HCT116 (cell line): ENCODE measurements at regions not wholly inside any gene's neighbourhood (a gene's known extent, or its start where the extent isn't known, plus 50 kb on each side); places are given as distances from the start of the nearest gene placed in this dataset.

ENCODE experiments used
- ATAC-seq: fragments of 200-7000 bp; cut with Tn5 transposase; 2 replicates; pipeline ENCODE4 v1.9.1; 2020; ENCODE audit warnings: mild to moderate bottlenecking, moderate library complexity
- BruUV-seq: library from RNA; stranded (reverse); fragments of 400-500 nt; replicated peaks from 2 replicates; lab custom pipeline; 2021; lab: Mats Ljungman, UMichigan
- CTCF ChIA-PET: fragments of 300-600 bp; sonication (Branson Sonifier 250); formaldehyde crosslinking; loops from one replicate; lab custom pipeline; 2021; ENCODE audit warnings: antibody characterized with exemption; lab: Charles Lee
- POLR2A ChIA-PET: fragments of 300-600, 350-600 bp; sonication (Branson Sonifier 250); formaldehyde crosslinking; loops from one replicate; lab custom pipeline; 2021; ENCODE audit warnings: antibody characterized with exemption; lab: Charles Lee
- RAD21 ChIA-PET, 2 experiments: fragments of 300-600 bp; sonication (Branson Sonifier 250); formaldehyde crosslinking; loops; one replicate each; lab custom pipeline; 2023; ENCODE audit warnings: low total read pairs in 2 of 2; ENCODE audit not compliant: uncharacterized antibody in 2 of 2, unreplicated experiment in 2 of 2, low non-redundant PET in 1 of 2; lab: Charles Lee
- DNase-seq: peaks from one replicate; pipeline ENCODE4 v3.0.0-alpha.2; 2010; ENCODE audit warnings: low read depth, low spot score
- H2AFZ ChIP-seq: fragments of 200-600 bp; shearing (Covaris generic), sonication (generic); 2 replicates; pipeline ENCODE4 v1.6.1; 2017; ENCODE audit warnings: low read depth, mixed run types, mixed read lengths, antibody characterized with exemption, low read length; ENCODE audit not compliant: poor library complexity, severe bottlenecking
- H3K27ac ChIP-seq: 2 replicates; pipeline ENCODE4 v1.5.1; 2012; ENCODE audit warnings: low read depth, low read length
- H3K27me3 ChIP-seq: fragments of 200-600 bp; sonication (generic); 2 replicates; pipeline ENCODE4 v1.6.1; 2016; ENCODE audit warnings: mixed run types, low read length, mixed read lengths; ENCODE audit not compliant: insufficient read depth
- H3K36me3 ChIP-seq, 2 experiments: fragments of 200-500 bp in 1 of 2; fragments of 200-600 bp in 1 of 2; sonication (Bioruptor generic) in 1 of 2; sonication (generic) in 1 of 2; 2 replicates each; pipeline versions ENCODE4 v1.5.1 to v1.6.1; 2014 to 2016; ENCODE audit warnings: low read length in 2 of 2, inconsistent platforms in 1 of 2, mixed read lengths in 1 of 2, mixed run types in 1 of 2; ENCODE audit not compliant: insufficient read depth in 2 of 2, control insufficient read depth in 1 of 2
- H3K4me1 ChIP-seq, 2 experiments: fragments of 200-600 bp in 1 of 2; sonication (generic) in 1 of 2; 2 replicates each; pipeline versions ENCODE4 v1.5.1 to v1.6.1; 2012 to 2017; ENCODE audit warnings: low read length in 2 of 2, inconsistent platforms in 1 of 2, mild to moderate bottlenecking in 1 of 2, mixed read lengths in 1 of 2, mixed run types in 1 of 2, moderate library complexity in 1 of 2; ENCODE audit not compliant: insufficient read depth in 2 of 2, control insufficient read depth in 1 of 2
- H3K4me2 ChIP-seq: fragments of 200-600 bp; sonication (generic); 2 replicates; pipeline ENCODE4 v1.6.1; 2017; ENCODE audit warnings: mixed run types, low read length, mixed read lengths
- H3K4me3 ChIP-seq, 2 experiments: fragments of 200-600 bp in 1 of 2; sonication (generic) in 1 of 2; replicated peaks in 1 of 2; 2 replicates each; pipeline ENCODE4 v1.5.1; 2011 to 2016; ENCODE audit warnings: low read length in 2 of 2, control low read depth in 1 of 2, low read depth in 1 of 2, mild to moderate bottlenecking in 1 of 2, mixed read lengths in 1 of 2, mixed run types in 1 of 2
- H3K79me2 ChIP-seq: fragments of 200-600 bp; sonication (generic); 2 replicates; pipeline ENCODE4 v1.6.1; 2017; ENCODE audit warnings: mild to moderate bottlenecking, mixed run types, low read length, moderate library complexity, mixed read lengths; ENCODE audit not compliant: insufficient read depth
- H3K9ac ChIP-seq: fragments of 200-600 bp; sonication (generic); 2 replicates; pipeline ENCODE4 v1.6.1; 2016; ENCODE audit warnings: low read length, mixed read lengths
- H3K9me2 ChIP-seq: fragments of 200-600 bp; sonication (generic), shearing (Covaris generic); 2 replicates; pipeline ENCODE4 v1.6.1; 2017; ENCODE audit warnings: mixed run types, mild to moderate bottlenecking, moderate library complexity; ENCODE audit not compliant: insufficient read depth
- H3K9me3 ChIP-seq, 2 experiments: fragments of 200-500 bp in 1 of 2; fragments of 200-600 bp in 1 of 2; sonication (Bioruptor generic) in 1 of 2; sonication (generic) in 1 of 2; 2 replicates each; pipeline ENCODE4 v1.6.1; 2014 to 2017; ENCODE audit warnings: low read length in 2 of 2, mixed read lengths in 2 of 2, inconsistent platforms in 1 of 2, low read depth in 1 of 2, mild to moderate bottlenecking in 1 of 2, mixed run types in 1 of 2, moderate library complexity in 1 of 2; ENCODE audit not compliant: control insufficient read depth in 1 of 2, insufficient read depth in 1 of 2
- H4K20me1 ChIP-seq: fragments of 200-600 bp; sonication (generic), shearing (Covaris generic); 2 replicates; pipeline ENCODE4 v1.6.1; 2017; ENCODE audit warnings: mixed run types, mild to moderate bottlenecking, moderate library complexity; ENCODE audit not compliant: insufficient read depth
- CBX3 ChIP-seq: IDR thresholded peaks from 2 replicates; pipeline ENCODE4 v1.6.1; 2012; ENCODE audit warnings: low read depth
- ELF1 ChIP-seq: IDR thresholded peaks from 2 replicates; pipeline ENCODE4 v1.6.1; 2012; ENCODE audit warnings: low read depth, borderline replicate concordance
- EZH2phosphoT487 ChIP-seq: fragments of 200-600 bp; IDR thresholded peaks from 2 replicates; pipeline ENCODE4 v1.6.1; 2018; ENCODE audit warnings: antibody characterized with exemption, borderline replicate concordance
- FOSL1 ChIP-seq: IDR thresholded peaks from 2 replicates; pipeline ENCODE4 v1.6.1; 2012; ENCODE audit warnings: low read depth
- JUND ChIP-seq: IDR thresholded peaks from 2 replicates; pipeline ENCODE4 v1.6.1; 2012
- POLR2A ChIP-seq: IDR thresholded peaks from 2 replicates; pipeline ENCODE4 v1.7.0; 2011; ENCODE audit warnings: borderline replicate concordance; ENCODE audit not compliant: insufficient read depth, insufficient read length; ENCODE audit errors: extremely low read depth
- RAD21 ChIP-seq: IDR thresholded peaks from 2 replicates; pipeline ENCODE4 v1.6.1; 2012; ENCODE audit warnings: low read depth, mild to moderate bottlenecking
- SP1 ChIP-seq: IDR thresholded peaks from 2 replicates; pipeline ENCODE4 v1.6.1; 2012; ENCODE audit warnings: low read depth
- SRF ChIP-seq: IDR thresholded peaks from 2 replicates; pipeline ENCODE4 v1.6.1; 2012; ENCODE audit warnings: low read depth
- TCF7L2 ChIP-seq: IDR thresholded peaks from 2 replicates; pipeline ENCODE4 v1.7.0; 2011; ENCODE audit warnings: borderline replicate concordance, inconsistent platforms; ENCODE audit not compliant: insufficient read depth, insufficient read length; ENCODE audit errors: extremely low read depth
- ZFX ChIP-seq: fragments of 450-650 bp; IDR thresholded peaks from 2 replicates; pipeline ENCODE4 v1.6.1; 2017
- ZNF274 ChIP-seq: fragments of 200-500 bp; sonication (Bioruptor generic); IDR thresholded peaks from 2 replicates; pipeline ENCODE4 v1.6.1; 2014; ENCODE audit warnings: mild to moderate bottlenecking, low read depth, low read length, inconsistent platforms
- intact Hi-C: fragments of 100-400 bp; cut with micrococcal nuclease; formaldehyde crosslinking; loops from 2 replicates; pipeline ENCODE4 v1.10.0; 2022
- TF ChIP-seq, protein P1 (sequence below): IDR thresholded peaks from 2 replicates; pipeline ENCODE4 v1.6.1; 2012
- TF ChIP-seq, protein P2 (sequence below): IDR thresholded peaks from 2 replicates; pipeline ENCODE4 v1.6.1; 2012; ENCODE audit warnings: low read depth
- TF ChIP-seq, protein P3 (sequence below): IDR thresholded peaks from 2 replicates; pipeline ENCODE4 v1.6.1; 2012

DNA sequence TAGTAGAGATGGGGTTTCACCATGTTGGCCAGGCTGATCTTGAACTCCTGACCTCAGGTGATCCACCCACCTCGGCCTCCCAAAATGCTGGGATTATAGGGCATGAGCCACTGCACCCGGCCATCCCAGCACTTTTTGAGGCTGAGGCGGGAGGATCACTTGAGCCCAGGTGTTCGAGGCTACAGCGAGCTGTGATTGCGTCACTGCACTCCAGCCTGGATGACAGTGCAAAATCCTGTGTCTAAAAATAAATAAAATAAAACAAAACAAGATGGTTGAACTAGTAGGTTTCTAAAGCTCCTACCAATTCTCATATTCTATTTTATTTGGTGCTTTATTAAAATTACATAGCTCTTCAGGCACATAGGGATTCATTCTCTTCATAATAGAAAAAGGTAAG, 890.3 kb upstream of the AUTS2 start:
- RAD21 ChIA-PET = no interaction called here
- intact Hi-C loops = no loop called here
- H3K4me1 ChIP-seq = no peaks in the 10 kb centered on the region
- H3K27me3 ChIP-seq = no peaks in the 10 kb centered on the region
- ATAC-seq = no peak
- POLR2A ChIA-PET = no interaction called here
- H2AFZ ChIP-seq = no peak overlapping the region
- H3K4me3 ChIP-seq = no peak overlapping the region
- no peaks in the 10 kb centered on the region for H3K36me3 ChIP-seq
- peaks cover 0 to 14% of the 10 kb centered on the region in 2 experiments; a peak in 2 of 4 replicates for H3K9me3 ChIP-seq
- H3K79me2 ChIP-seq = no peaks in the 10 kb centered on the region
- H3K4me2 ChIP-seq = no peak overlapping the region
- CTCF ChIA-PET = no interaction called here
- TF ChIP-seq, protein P1, sequence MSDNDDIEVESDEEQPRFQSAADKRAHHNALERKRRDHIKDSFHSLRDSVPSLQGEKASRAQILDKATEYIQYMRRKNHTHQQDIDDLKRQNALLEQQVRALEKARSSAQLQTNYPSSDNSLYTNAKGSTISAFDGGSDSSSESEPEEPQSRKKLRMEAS = no peak
- TF ChIP-seq FOSL1 (no peak), ZNF274 (no peak), SRF (no peak), ELF1 (no peak), CBX3 (no peak), JUND (no peak), TCF7L2 (no peak), POLR2A (no peak), SP1 (no peak), RAD21 (no peak), ZFX (no peak), EZH2phosphoT487 (no peak)
- TF ChIP-seq, protein P2, sequence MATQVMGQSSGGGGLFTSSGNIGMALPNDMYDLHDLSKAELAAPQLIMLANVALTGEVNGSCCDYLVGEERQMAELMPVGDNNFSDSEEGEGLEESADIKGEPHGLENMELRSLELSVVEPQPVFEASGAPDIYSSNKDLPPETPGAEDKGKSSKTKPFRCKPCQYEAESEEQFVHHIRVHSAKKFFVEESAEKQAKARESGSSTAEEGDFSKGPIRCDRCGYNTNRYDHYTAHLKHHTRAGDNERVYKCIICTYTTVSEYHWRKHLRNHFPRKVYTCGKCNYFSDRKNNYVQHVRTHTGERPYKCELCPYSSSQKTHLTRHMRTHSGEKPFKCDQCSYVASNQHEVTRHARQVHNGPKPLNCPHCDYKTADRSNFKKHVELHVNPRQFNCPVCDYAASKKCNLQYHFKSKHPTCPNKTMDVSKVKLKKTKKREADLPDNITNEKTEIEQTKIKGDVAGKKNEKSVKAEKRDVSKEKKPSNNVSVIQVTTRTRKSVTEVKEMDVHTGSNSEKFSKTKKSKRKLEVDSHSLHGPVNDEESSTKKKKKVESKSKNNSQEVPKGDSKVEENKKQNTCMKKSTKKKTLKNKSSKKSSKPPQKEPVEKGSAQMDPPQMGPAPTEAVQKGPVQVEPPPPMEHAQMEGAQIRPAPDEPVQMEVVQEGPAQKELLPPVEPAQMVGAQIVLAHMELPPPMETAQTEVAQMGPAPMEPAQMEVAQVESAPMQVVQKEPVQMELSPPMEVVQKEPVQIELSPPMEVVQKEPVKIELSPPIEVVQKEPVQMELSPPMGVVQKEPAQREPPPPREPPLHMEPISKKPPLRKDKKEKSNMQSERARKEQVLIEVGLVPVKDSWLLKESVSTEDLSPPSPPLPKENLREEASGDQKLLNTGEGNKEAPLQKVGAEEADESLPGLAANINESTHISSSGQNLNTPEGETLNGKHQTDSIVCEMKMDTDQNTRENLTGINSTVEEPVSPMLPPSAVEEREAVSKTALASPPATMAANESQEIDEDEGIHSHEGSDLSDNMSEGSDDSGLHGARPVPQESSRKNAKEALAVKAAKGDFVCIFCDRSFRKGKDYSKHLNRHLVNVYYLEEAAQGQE = no peak
- TF ChIP-seq, protein P3, sequence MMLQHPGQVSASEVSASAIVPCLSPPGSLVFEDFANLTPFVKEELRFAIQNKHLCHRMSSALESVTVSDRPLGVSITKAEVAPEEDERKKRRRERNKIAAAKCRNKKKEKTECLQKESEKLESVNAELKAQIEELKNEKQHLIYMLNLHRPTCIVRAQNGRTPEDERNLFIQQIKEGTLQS = no peak
- no peak overlapping the region for H3K9ac ChIP-seq
- H3K9me2 ChIP-seq = no peaks in the 10 kb centered on the region
- no peak for DNase-seq
- H4K20me1 ChIP-seq = no peaks in the 10 kb centered on the region
- no peak overlapping the region for H3K27ac ChIP-seq
- BruUV-seq = no TSS peak
